Renal cortical epithelial cell (primary cell): ENCODE measurements at regions not wholly inside any gene's neighbourhood (a gene's known extent, or its start where the extent isn't known, plus 50 kb on each side); places are given as distances from the start of the nearest gene placed in this dataset.
"Not testable (repeated sequence)": the region's sequence is repeated elsewhere in the genome, so short reads cannot be mapped to it uniquely, and the experiment has no call there.

Experiments used
- DNase-seq: peaks from one replicate; pipeline ENCODE4 v3.0.0-alpha.2; 2011; ENCODE audit warnings: low read depth

- no peak for DNase-seq
Measured at GRCh38 chr1:143619851-143620250, 351.9 kb downstream of the FAM72C start.

- no peak for DNase-seq
Measured at GRCh38 chr1:143611159-143611558, 360.6 kb downstream of the FAM72C start.

GRCh38 chr1:143610196-143610595 lies 361.6 kb downstream of the FAM72C start:
- DNase-seq = no peak

DNA sequence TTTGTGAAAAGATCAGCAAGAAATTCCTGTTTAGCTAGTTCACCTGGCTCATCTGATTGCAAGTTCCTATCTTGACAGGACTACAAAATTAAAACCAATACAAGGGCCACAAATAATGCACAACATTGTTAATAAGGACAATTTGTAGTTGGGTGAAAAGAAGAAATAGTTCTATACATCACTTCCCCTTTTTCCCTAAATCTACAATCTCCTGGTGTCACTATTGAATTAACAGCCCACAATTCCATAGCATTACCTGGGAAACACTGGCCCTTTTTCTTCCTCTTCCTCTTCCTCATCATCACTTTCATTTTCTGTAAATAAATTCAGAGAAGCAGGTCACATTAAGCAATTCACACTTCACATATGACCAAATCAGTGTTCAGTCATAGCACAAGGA lies 366.9 kb downstream of the FAM72C start:
- no peak for DNase-seq

DNA sequence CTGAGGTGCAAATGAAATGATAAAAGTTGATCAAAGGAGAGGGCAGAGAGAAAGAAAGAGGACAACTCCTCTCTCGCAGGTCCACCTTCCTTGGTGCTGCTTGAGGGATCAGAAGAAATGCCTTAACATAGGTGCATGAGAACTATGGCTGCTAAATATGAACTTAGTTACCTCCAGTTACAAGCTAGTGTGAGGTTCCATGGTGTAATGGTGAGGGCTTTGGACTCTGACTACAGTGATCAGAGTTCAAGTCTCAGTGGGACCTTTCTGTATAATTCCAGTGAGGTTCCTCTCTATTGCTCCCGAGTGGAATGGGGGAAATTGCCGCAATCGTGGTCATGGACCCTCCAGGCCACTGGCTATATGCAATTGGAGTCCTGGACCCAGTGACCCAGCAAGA lies 387.3 kb downstream of the FAM72C start:
- no peak for DNase-seq

- DNase-seq = no peak
Measured at GRCh38 chr1:143574891-143575520, 396.8 kb downstream of the FAM72C start.

GRCh38 chr1:143572661-143573060 lies 399.1 kb downstream of the FAM72C start:
- not testable (repeated sequence) for DNase-seq

- not testable (repeated sequence) for DNase-seq
Measured at GRCh38 chr1:143563761-143564160, 408.0 kb downstream of the FAM72C start.

DNA sequence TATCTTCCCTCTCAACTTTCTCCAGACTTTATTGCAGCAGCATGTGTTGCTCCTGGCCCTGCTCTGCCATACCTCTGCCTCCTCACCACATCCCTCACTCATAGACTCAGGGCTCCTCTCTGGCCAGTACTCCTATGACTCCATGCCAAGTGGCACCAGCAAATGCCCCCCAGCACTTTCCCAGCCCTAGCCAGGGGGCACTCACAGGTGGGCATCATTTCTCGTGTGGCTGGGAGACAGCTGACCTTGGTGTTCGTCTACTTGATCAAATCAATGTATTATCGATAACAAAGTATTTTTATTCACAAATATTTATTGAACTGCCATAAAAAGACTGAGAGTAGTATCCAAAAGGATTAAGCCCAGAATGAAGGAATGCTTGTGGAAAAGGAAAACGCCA lies 418.2 kb downstream of the FAM72C start:
- DNase-seq = no peak

GRCh38 chr1:143504703-143505102 lies 467.1 kb downstream of the FAM72C start:
- DNase-seq = not testable (repeated sequence)

- DNase-seq = not testable (repeated sequence)
Measured at GRCh38 chr1:143504080-143504479, 467.7 kb downstream of the FAM72C start.

- not testable (repeated sequence) for DNase-seq
Measured at GRCh38 chr1:143503048-143503447, 468.7 kb downstream of the FAM72C start.

DNA sequence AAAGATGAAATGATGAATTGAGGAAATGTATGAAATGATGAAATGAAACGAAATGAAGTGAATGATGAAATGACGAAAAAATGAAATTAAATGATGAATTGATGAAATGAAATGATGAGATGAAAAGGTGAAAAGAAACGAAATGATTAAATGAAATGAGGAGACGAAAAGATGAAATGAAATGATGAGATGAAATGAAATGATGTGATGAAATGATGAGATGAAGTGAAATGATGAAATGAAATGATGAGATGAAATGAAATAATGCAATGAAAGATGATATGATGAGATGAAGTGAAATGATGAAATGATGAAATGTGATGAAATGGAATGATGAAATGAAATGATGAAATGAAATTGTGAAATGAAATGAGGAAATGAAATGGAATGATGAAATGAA lies 469.7 kb downstream of the FAM72C start:
- DNase-seq = not testable (repeated sequence)

- DNase-seq = not testable (repeated sequence)
Measured at GRCh38 chr1:143498059-143498749, 473.6 kb downstream of the FAM72C start.

DNA sequence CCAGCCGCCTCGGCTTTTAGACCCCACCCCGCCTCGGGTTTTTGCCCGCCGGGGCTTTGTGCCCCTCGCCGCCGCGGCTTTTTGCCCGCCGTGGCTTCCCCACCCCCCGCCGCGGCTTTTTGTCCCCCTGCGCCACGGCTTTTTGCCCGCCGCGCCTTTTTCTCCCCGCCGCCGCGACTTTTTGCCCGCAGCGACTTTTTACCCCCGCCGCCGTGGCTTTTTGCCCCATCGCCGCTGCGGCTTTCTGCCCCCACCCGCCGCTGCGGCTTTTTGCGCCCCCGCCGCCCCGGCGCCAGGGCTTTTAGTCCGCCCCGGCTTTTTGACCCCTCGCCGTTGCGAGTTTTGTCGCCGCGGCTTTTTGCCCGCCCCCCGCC lies 474.4 kb downstream of the FAM72C start:
- DNase-seq = no peak

- DNase-seq = not testable (repeated sequence)
Measured at GRCh38 chr1:143496526-143497373, 475.0 kb downstream of the FAM72C start.
